ENCODE measurements at regions not wholly inside any gene's neighbourhood (a gene's known extent, or its start where the extent isn't known, plus 50 kb on each side); places are given as distances from the start of the nearest gene placed in this dataset.

- peak overlapping the region; percentile 60; the same call in 1 of the 2 replicates for H3K18ac ChIP-seq (ENCODE audit: extremely low read depth, low read length)
- no peak overlapping the region for H3K4me3 ChIP-seq (ENCODE audit: extremely low read depth in 1 of 4, insufficient read depth in 2 of 4, low read depth in 3 of 4, low read length in 4 of 4)
- peaks cover 0 to 35% (median 14%) of the 10 kb centered on the region in 4 experiments; a peak in 6 of 7 replicates for H3K4me1 ChIP-seq (replicated peaks in 1 of 4; ENCODE audit: control insufficient read depth in 3 of 4, insufficient read depth in 4 of 4, low read length in 3 of 4)
- H2BK12ac ChIP-seq (ENCODE audit: low read depth, low read length) = 0 out of 2 replicates have a peak overlapping the region, but pooled peaks have one; percentile 17
- H4K91ac ChIP-seq (replicated peaks; ENCODE audit: insufficient read length, low read length) = peak overlapping the region; percentile 32
- CTCF ChIA-PET (ENCODE audit: partially characterized antibody) = interaction anchor here (1.0 kb wide), 1 partner anchor 10 kb away, joined by 5 read pairs; no protein-coding TSS in a partner anchor
- 92% methylated on average over 30 of the region's 30 CpGs; no CpG with 5 or more reads in 1 of the 2 experiments for WGBS, 2 experiments (ENCODE audit: extremely low coverage in 1 of 2, insufficient coverage in 1 of 2, insufficient read length in 1 of 2, insufficient replicate concordance in 2 of 2, low coverage in 1 of 2, low lambda C conversion rate in 2 of 2, missing lambda C conversion rate in 1 of 2)
- 0 out of 2 replicates have a peak overlapping the region, but pooled peaks have one; percentile 28 for H2AK5ac ChIP-seq (ENCODE audit: low read depth, low read length)
- H3K4me2 ChIP-seq (ENCODE audit: insufficient read depth in 1 of 2, low read depth in 2 of 2, low read length in 2 of 2) = no peak overlapping the region
- no peaks in the 10 kb centered on the region for H3K23me2 ChIP-seq (ENCODE audit: low read depth, low read length)
- H3K27me3 ChIP-seq (replicated peaks in 1 of 4; ENCODE audit: control insufficient read depth in 3 of 4, extremely low read depth in 1 of 4, insufficient read depth in 3 of 4, low read length in 3 of 4) = no peaks in the 10 kb centered on the region
- peaks cover 3% of the 10 kb centered on the region for H3K79me1 ChIP-seq (ENCODE audit: low read depth, low read length)
- H2BK5ac ChIP-seq (ENCODE audit: low read depth, low read length) = no peak overlapping the region
- POLR2A ChIA-PET (ENCODE audit: partially characterized antibody) = no interaction called here
- no peak overlapping the region for H2AFZ ChIP-seq (ENCODE audit: low read length)
- H3K9me3 ChIP-seq (ENCODE audit: insufficient read depth in 2 of 2, low read depth in 1 of 2, low read length in 1 of 2) = no peaks in the 10 kb centered on the region
- H3K14ac ChIP-seq (ENCODE audit: insufficient read length) = no peak overlapping the region
- H3K79me2 ChIP-seq (ENCODE audit: control insufficient read depth in 1 of 2, insufficient read depth in 2 of 2, low read length in 2 of 2) = peaks cover 0 to 10% of the 10 kb centered on the region in 2 experiments; a peak in 1 of 4 replicates
- no peaks in the 10 kb centered on the region for H3K36me3 ChIP-seq (ENCODE audit: control insufficient read depth in 2 of 4, insufficient read depth in 4 of 4, low read length in 3 of 4)
- no peak overlapping the region for H3K23ac ChIP-seq (ENCODE audit: insufficient read length)
- no peak overlapping the region for H2BK15ac ChIP-seq (ENCODE audit: low read length)
- H4K20me1 ChIP-seq (replicated peaks in 1 of 2; ENCODE audit: control insufficient read depth in 1 of 2, insufficient read depth in 2 of 2, low read length in 2 of 2) = no peaks in the 10 kb centered on the region
- H4K5ac ChIP-seq (ENCODE audit: insufficient read length, low read depth, low read length) = no peak overlapping the region
- FAIRE-seq (no peak), DNase-seq (ENCODE audit: low read depth in 1 of 2, low spot score in 2 of 2) (no peak)
- no peak overlapping the region for H3K27ac ChIP-seq (ENCODE audit: low read depth, low read length)
- H4K8ac ChIP-seq (ENCODE audit: extremely low read depth, insufficient read depth, low read length) = no peak overlapping the region
- no peak overlapping the region for H3K9ac ChIP-seq (replicated peaks in 1 of 4; ENCODE audit: extremely low read depth in 1 of 4, low read depth in 3 of 4, low read length in 3 of 4)
- no peak overlapping the region for H3K4ac ChIP-seq (replicated peaks; ENCODE audit: insufficient read length, low read depth, low read length)
- H2BK120ac ChIP-seq (replicated peaks; ENCODE audit: low read depth, low read length) = no peak overlapping the region
- H3K56ac ChIP-seq (replicated peaks; ENCODE audit: insufficient read length, low read depth, low read length) = no peak overlapping the region
- no peak overlapping the region for H2BK20ac ChIP-seq (ENCODE audit: low read length)
- no peak for TF ChIP-seq GABPA (IDR thresholded peaks at IDR 0.05; ENCODE audit: borderline replicate concordance, insufficient read depth, low read length)
- TF ChIP-seq CHD2 (IDR thresholded peaks at IDR 0.05; ENCODE audit: low read length) = no peak
- TF ChIP-seq ATF3 (IDR thresholded peaks at IDR 0.05; ENCODE audit: insufficient read depth, low read depth, low read length) = no peak
- no peak for TF ChIP-seq POLR2A (IDR thresholded peaks at IDR 0.05; ENCODE audit: control extremely low read depth in 1 of 2, low read depth in 2 of 2, low read length in 2 of 2)
- no peak for TF ChIP-seq MAFK (IDR thresholded peaks at IDR 0.05; ENCODE audit: low read depth, low read length)
- no peak for TF ChIP-seq HDAC2 (IDR thresholded peaks at IDR 0.05; ENCODE audit: borderline replicate concordance in 1 of 2, low read depth in 2 of 2, low read length in 2 of 2)
- no peak for TF ChIP-seq RNF2 (IDR thresholded peaks at IDR 0.05; ENCODE audit: borderline replicate concordance, low read depth, low read length, missing control alignments, poor library complexity, severe bottlenecking)
- TF ChIP-seq CREB1 (IDR thresholded peaks at IDR 0.05) = no peak
- no peak for TF ChIP-seq ZNF274 (IDR thresholded peaks at IDR 0.05; ENCODE audit: borderline replicate concordance, extremely low read depth, low read length)
- no peak for TF ChIP-seq EGR1 (IDR thresholded peaks at IDR 0.05; ENCODE audit: borderline replicate concordance, low read depth, low read length)
- no peak for TF ChIP-seq KDM1A (IDR thresholded peaks at IDR 0.05; ENCODE audit: borderline replicate concordance, low read length)
- no peak for TF ChIP-seq CHD1 (IDR thresholded peaks at IDR 0.05; ENCODE audit: low read depth, low read length)
Observed at GRCh38 chr17:77320485-77321256, 179.9 kb downstream of the SEC14L1 start.
